ENCODE measurements at regions not wholly inside any gene's neighbourhood (a gene's known extent, or its start where the extent isn't known, plus 50 kb on each side); places are given as distances from the start of the nearest gene placed in this dataset.

- intact Hi-C loops (cut with DNase I): no loop called here
- Histone ChIP-seq H3K9me3 (no peaks in the 10 kb centered on the region), H3K9ac (ENCODE audit: low read depth in 2 of 2, low read length in 2 of 2) (no peak overlapping the region), H3K4me1 (no peaks in the 10 kb centered on the region), H3K27me3 (no peaks in the 10 kb centered on the region), H3K27ac (no peak overlapping the region), H3K36me3 (no peaks in the 10 kb centered on the region), H3K4me3 (no peak overlapping the region)
- TF ChIP-seq, protein P1, sequence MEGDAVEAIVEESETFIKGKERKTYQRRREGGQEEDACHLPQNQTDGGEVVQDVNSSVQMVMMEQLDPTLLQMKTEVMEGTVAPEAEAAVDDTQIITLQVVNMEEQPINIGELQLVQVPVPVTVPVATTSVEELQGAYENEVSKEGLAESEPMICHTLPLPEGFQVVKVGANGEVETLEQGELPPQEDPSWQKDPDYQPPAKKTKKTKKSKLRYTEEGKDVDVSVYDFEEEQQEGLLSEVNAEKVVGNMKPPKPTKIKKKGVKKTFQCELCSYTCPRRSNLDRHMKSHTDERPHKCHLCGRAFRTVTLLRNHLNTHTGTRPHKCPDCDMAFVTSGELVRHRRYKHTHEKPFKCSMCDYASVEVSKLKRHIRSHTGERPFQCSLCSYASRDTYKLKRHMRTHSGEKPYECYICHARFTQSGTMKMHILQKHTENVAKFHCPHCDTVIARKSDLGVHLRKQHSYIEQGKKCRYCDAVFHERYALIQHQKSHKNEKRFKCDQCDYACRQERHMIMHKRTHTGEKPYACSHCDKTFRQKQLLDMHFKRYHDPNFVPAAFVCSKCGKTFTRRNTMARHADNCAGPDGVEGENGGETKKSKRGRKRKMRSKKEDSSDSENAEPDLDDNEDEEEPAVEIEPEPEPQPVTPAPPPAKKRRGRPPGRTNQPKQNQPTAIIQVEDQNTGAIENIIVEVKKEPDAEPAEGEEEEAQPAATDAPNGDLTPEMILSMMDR (IDR thresholded peaks at IDR 0.05): no peak
- DNase-seq: no peak
Measured at GRCh38 chr6:120924214-120924613, 410.1 kb downstream of the TBC1D32 start.

- DNase-seq: no peak
- Histone ChIP-seq H3K9ac (ENCODE audit: low read depth in 2 of 2, low read length in 2 of 2) (no peak overlapping the region), H3K36me3 (no peaks in the 10 kb centered on the region), H3K4me3 (no peak overlapping the region), H3K9me3 (no peaks in the 10 kb centered on the region), H3K27ac (no peak overlapping the region), H3K27me3 (no peaks in the 10 kb centered on the region), H3K4me1 (no peaks in the 10 kb centered on the region)
- TF ChIP-seq, protein P1 (IDR thresholded peaks at IDR 0.05): no peak
- intact Hi-C loops (cut with DNase I): no loop called here
Measured at GRCh38 chr6:120918137-120918536, 416.1 kb downstream of the TBC1D32 start.

GRCh38 chr6:120916844-120917243 is 417.4 kb downstream of the TBC1D32 start:
- intact Hi-C loops (cut with DNase I): no loop called here
- DNase-seq: no peak

DNA sequence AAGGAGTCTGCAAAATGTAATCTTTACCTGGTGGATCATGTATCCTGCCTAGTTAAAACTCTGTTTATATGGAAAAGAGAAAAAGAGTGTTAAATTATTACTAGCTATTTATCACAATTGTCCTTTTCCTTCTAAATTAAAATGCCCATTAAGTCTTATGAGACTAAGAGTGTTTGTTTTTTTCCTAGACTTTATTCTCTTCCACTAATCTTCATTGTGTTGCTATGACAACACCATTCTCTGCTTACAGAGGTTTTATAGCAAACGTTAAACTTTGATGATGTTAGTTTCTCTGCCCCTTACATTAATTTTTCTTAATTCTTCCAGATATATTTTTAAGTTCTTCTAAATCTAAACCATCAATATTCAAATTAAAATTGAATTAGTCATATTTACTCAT is 420.8 kb downstream of the TBC1D32 start:
- no peak overlapping the region for H3K4me3 ChIP-seq
- H3K27ac ChIP-seq: no peak overlapping the region
- no peaks in the 10 kb centered on the region for H3K27me3 ChIP-seq
- intact Hi-C loops (cut with DNase I): no loop called here
- H3K36me3 ChIP-seq: no peaks in the 10 kb centered on the region
- no peak for DNase-seq
- H3K9me3 ChIP-seq: no peaks in the 10 kb centered on the region
- no peaks in the 10 kb centered on the region for H3K4me1 ChIP-seq
- TF ChIP-seq, protein P1 (IDR thresholded peaks at IDR 0.05): no peak
- H3K9ac ChIP-seq (ENCODE audit: low read depth in 2 of 2, low read length in 2 of 2): no peak overlapping the region

More at GRCh38 chr6:120916844-120917243, 417.4 kb downstream of the TBC1D32 start:
- Histone ChIP-seq H3K4me1 (no peaks in the 10 kb centered on the region), H3K9me3 (no peaks in the 10 kb centered on the region), H3K36me3 (no peaks in the 10 kb centered on the region), H3K27ac (no peak overlapping the region), H3K4me3 (no peak overlapping the region), H3K27me3 (no peaks in the 10 kb centered on the region), H3K9ac (ENCODE audit: low read depth in 2 of 2, low read length in 2 of 2) (no peak overlapping the region)
- TF ChIP-seq, protein P1 (IDR thresholded peaks at IDR 0.05): no peak

- Histone ChIP-seq H3K4me3 (no peak overlapping the region), H3K36me3 (no peaks in the 10 kb centered on the region), H3K9ac (ENCODE audit: low read depth in 2 of 2, low read length in 2 of 2) (no peak overlapping the region), H3K27me3 (no peaks in the 10 kb centered on the region), H3K27ac (no peak overlapping the region), H3K4me1 (no peaks in the 10 kb centered on the region), H3K9me3 (no peaks in the 10 kb centered on the region)
- intact Hi-C loops (cut with DNase I): no loop called here
- TF ChIP-seq, protein P1 (IDR thresholded peaks at IDR 0.05): no peak
- DNase-seq: no peak
Measured at GRCh38 chr6:120908767-120909166, 425.5 kb downstream of the TBC1D32 start.

DNA sequence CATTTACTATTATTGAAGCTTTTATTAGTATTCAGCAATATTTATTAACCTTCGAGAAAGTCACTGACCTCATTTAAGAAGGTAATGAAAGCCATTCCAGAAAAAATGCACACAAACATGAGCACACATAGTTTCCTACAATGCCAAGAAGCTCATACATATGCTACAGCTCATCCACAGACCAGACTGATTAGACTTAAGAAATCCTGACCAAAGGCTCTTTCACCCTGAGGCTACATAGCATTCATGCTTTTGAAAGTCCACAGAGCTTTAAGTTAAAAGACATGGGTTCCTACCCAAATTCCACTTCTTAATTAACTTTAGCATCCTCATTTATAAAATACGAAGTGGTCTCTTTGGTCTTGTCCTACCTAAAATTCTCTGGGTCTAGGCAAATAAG is 430.4 kb downstream of the TBC1D32 start:
- H3K4me3 ChIP-seq: no peak overlapping the region
- no peaks in the 10 kb centered on the region for H3K27me3 ChIP-seq
- DNase-seq: no peak
- H3K9me3 ChIP-seq: no peaks in the 10 kb centered on the region
- TF ChIP-seq, protein P1 (IDR thresholded peaks at IDR 0.05): no peak
- no peak overlapping the region for H3K9ac ChIP-seq (ENCODE audit: low read depth in 2 of 2, low read length in 2 of 2)
- no peaks in the 10 kb centered on the region for H3K4me1 ChIP-seq
- intact Hi-C loops (cut with DNase I): no loop called here
- no peaks in the 10 kb centered on the region for H3K36me3 ChIP-seq
- H3K27ac ChIP-seq: no peak overlapping the region

Data from colonic mucosa (tissue), 4 donors.